Neural progenitor cell (in vitro differentiated cells): ENCODE measurements at regions not wholly inside any gene's neighbourhood (a gene's known extent, or its start where the extent isn't known, plus 50 kb on each side); places are given as distances from the start of the nearest gene placed in this dataset.

ENCODE experiments used
- CTCF ChIP-seq: fragments of 200-600 bp; sonication (generic); IDR thresholded peaks from 2 replicates; pipeline ENCODE4 v1.5.1; 2017; ENCODE audit warnings: antibody characterized with exemption, mild to moderate bottlenecking
- EZH2 ChIP-seq: fragments of 200-600 bp; sonication (generic); IDR thresholded peaks from 2 replicates; pipeline ENCODE4 v1.6.1; 2017; ENCODE audit warnings: antibody characterized with exemption, mild to moderate bottlenecking, moderate library complexity
- EZH2phosphoT487 ChIP-seq: fragments of 200-600 bp; sonication (generic); IDR thresholded peaks from 2 replicates; pipeline ENCODE4 v1.6.1; 2017; ENCODE audit warnings: antibody characterized with exemption

- TF ChIP-seq CTCF (no peak), EZH2phosphoT487 (no peak), EZH2 (no peak)
Observed at GRCh38 chr7:53094827-53095226, 59.4 kb downstream of the POM121L12 start.
